ENCODE measurements at regions not wholly inside any gene's neighbourhood (a gene's known extent, or its start where the extent isn't known, plus 50 kb on each side); places are given as distances from the start of the nearest gene placed in this dataset.

DNA sequence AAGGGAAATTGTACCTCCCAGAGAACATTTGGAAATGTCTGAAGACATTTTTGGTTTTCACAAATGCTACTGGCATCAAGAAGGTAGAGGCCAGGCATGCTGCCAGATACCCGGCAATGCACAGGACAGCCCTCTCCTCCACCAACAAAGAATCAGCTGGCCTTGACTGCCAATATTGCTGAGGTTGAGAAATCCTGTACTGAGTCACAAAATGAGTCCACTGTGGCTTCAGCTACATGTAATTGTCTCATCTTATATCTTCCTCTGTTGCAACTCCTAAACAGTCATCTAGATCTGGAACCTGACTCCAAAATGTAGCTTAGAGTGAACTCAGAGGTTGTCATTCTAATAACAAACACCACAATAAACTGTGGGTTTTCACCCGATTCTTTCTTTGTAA lies 327.5 kb upstream of the POGK start:
- intact Hi-C loops (cut with DNase I; ENCODE audit: low total_unique reads) = no loop called here
- in situ Hi-C loops (cut with MboI; ENCODE audit: low pct_ligation_motif_present in 1 of 4, low pct_unique_long_range_greater_than_20kb in 1 of 4, low sequenced_read_pairs in 3 of 4) = no loop called here

DNA sequence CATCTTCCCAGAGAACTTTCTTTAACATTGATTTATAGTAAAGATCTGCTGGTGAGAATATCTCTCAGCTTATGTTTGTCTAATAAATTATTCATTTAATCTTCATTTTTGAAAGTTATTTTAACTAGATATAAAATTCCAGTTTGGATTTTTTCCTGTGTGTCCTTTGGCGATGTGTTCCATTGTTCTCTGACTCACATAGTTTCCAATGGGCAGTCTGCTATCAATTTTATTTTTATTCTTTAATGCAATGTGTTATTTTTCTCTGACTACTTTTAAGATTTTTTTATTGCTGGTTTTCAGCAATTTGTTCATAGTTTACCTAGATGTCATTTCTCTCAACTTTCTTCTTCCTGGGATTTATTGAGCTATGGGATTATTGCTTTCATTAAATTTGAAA lies 325.2 kb upstream of the POGK start:
- intact Hi-C loops (cut with DNase I; ENCODE audit: low total_unique reads) = no loop called here
- Histone ChIP-seq H3K36me3 (no peaks in the 10 kb centered on the region), H3K4me1 (no peaks in the 10 kb centered on the region)

More for the DNA sequence above, 327.5 kb upstream of the POGK start:
- Histone ChIP-seq H3K4me3 (no peak overlapping the region), H3K9me3 (peaks cover 5 to 14% of the 10 kb centered on the region in 2 donors), H3K27me3 (no peaks in the 10 kb centered on the region), H3K36me3 (no peaks in the 10 kb centered on the region), H3K27ac (no peak overlapping the region), H3K4me1 (no peaks in the 10 kb centered on the region)
- TF ChIP-seq, protein P1, sequence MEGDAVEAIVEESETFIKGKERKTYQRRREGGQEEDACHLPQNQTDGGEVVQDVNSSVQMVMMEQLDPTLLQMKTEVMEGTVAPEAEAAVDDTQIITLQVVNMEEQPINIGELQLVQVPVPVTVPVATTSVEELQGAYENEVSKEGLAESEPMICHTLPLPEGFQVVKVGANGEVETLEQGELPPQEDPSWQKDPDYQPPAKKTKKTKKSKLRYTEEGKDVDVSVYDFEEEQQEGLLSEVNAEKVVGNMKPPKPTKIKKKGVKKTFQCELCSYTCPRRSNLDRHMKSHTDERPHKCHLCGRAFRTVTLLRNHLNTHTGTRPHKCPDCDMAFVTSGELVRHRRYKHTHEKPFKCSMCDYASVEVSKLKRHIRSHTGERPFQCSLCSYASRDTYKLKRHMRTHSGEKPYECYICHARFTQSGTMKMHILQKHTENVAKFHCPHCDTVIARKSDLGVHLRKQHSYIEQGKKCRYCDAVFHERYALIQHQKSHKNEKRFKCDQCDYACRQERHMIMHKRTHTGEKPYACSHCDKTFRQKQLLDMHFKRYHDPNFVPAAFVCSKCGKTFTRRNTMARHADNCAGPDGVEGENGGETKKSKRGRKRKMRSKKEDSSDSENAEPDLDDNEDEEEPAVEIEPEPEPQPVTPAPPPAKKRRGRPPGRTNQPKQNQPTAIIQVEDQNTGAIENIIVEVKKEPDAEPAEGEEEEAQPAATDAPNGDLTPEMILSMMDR (IDR thresholded peaks at IDR 0.05) = no peak
- TF ChIP-seq POLR2A (IDR thresholded peaks at IDR 0.05) (no peak), EP300 (IDR thresholded peaks at IDR 0.05; ENCODE audit: low read depth) (no peak), POLR2AphosphoS5 (IDR thresholded peaks at IDR 0.05) (no peak)
- 41 to 71% methylated on average over 1 to 2 of the region's 2 CpGs for WGBS, 2 donors (ENCODE audit: low coverage in 1 of 2)
- no peak for DNase-seq

DNA sequence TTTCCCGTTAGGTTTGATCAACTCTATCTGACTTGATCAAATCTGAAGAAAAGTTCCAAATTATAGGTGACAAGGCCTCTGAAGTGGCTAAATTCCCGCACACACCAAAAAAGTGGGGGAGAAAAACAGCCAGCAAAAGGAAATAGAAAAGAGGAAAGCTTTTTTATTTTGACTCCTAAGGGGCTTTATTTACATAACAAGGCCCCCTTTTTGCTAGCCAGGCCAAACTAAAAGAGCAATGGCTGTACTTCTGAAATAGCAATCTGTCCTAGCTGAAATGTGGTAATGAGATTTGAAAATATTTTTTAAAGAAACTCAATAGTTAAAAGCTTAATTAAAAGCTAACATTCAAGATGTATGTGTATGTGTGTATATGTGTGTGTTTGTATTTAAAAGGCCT lies 311.5 kb upstream of the POGK start:
- intact Hi-C loops (cut with DNase I; ENCODE audit: low total_unique reads) = no loop called here
- Histone ChIP-seq H3K27ac (no peak overlapping the region), H3K4me1 (no peaks in the 10 kb centered on the region), H3K36me3 (no peaks in the 10 kb centered on the region), H3K9me3 (no peaks in the 10 kb centered on the region), H3K27me3 (no peaks in the 10 kb centered on the region), H3K4me3 (no peak overlapping the region)
- TF ChIP-seq, protein P1 (IDR thresholded peaks at IDR 0.05) = no peak
- TF ChIP-seq EP300 (IDR thresholded peaks at IDR 0.05; ENCODE audit: low read depth) = no peak
- no peak for TF ChIP-seq POLR2A (IDR thresholded peaks at IDR 0.05)
- TF ChIP-seq POLR2AphosphoS5 (IDR thresholded peaks at IDR 0.05) = no peak
- in situ Hi-C loops (cut with MboI; ENCODE audit: low pct_ligation_motif_present in 1 of 4, low pct_unique_long_range_greater_than_20kb in 1 of 4, low sequenced_read_pairs in 3 of 4) = no loop called here
- WGBS, 2 donors (ENCODE audit: low coverage in 1 of 2) = 58 to 69% methylated on average over 2 of the region's 2 CpGs
- no peak for DNase-seq

More for the DNA sequence above, 325.2 kb upstream of the POGK start:
- Histone ChIP-seq H3K4me3 (no peak overlapping the region), H3K9me3 (peaks cover 5 to 14% of the 10 kb centered on the region in 2 donors), H3K27me3 (no peaks in the 10 kb centered on the region), H3K27ac (no peak overlapping the region)
- WGBS, 2 donors (ENCODE audit: low coverage in 1 of 2) = 97 to 100% methylated on average over 1 of the region's 1 CpG
- in situ Hi-C loops (cut with MboI; ENCODE audit: low pct_ligation_motif_present in 1 of 4, low pct_unique_long_range_greater_than_20kb in 1 of 4, low sequenced_read_pairs in 3 of 4) = no loop called here
- TF ChIP-seq, protein P1 (IDR thresholded peaks at IDR 0.05) = no peak
- TF ChIP-seq POLR2A (IDR thresholded peaks at IDR 0.05) (no peak), POLR2AphosphoS5 (IDR thresholded peaks at IDR 0.05) (no peak), EP300 (IDR thresholded peaks at IDR 0.05; ENCODE audit: low read depth) (no peak)
- DNase-seq = no peak

- Histone ChIP-seq H3K4me3 (no peak overlapping the region), H3K4me1 (no peaks in the 10 kb centered on the region), H3K27ac (no peak overlapping the region), H3K27me3 (no peaks in the 10 kb centered on the region), H3K9me3 (no peaks in the 10 kb centered on the region), H3K36me3 (no peaks in the 10 kb centered on the region)
- intact Hi-C loops (cut with DNase I; ENCODE audit: low total_unique reads) = no loop called here
- WGBS, 2 donors (ENCODE audit: low coverage in 1 of 2) = 37 to 56% methylated on average over 1 of the region's 1 CpG
- in situ Hi-C loops (cut with MboI; ENCODE audit: low pct_ligation_motif_present in 1 of 4, low pct_unique_long_range_greater_than_20kb in 1 of 4, low sequenced_read_pairs in 3 of 4) = no loop called here
- TF ChIP-seq POLR2A (IDR thresholded peaks at IDR 0.05) (no peak), POLR2AphosphoS5 (IDR thresholded peaks at IDR 0.05) (no peak), EP300 (IDR thresholded peaks at IDR 0.05; ENCODE audit: low read depth) (no peak)
- TF ChIP-seq, protein P1 (IDR thresholded peaks at IDR 0.05) = no peak
- no peak for DNase-seq
These were observed 300.6 kb upstream of the POGK start for GRCh38 chr1:166538646-166539045.

Data from transverse colon (tissue), 4 donors.